GM23338 (cell line): ENCODE measurements at regions not wholly inside any gene's neighbourhood (a gene's known extent, or its start where the extent isn't known, plus 50 kb on each side); places are given as distances from the start of the nearest gene placed in this dataset.

Experiments used
- ATAC-seq: fragments of 200-7000 bp; cut with Tn5 transposase; 3 replicates; pipeline ENCODE4 v1.9.1; 2020
- DNase-seq: peaks from one replicate; pipeline ENCODE4 v3.0.0-alpha.2; 2015; ENCODE audit warnings: low spot score
- H2AFZ ChIP-seq: fragments of 200-600 bp; sonication (generic); 2 replicates; pipeline ENCODE4 v1.8.0; 2016; ENCODE audit warnings: antibody characterized with exemption, mild to moderate bottlenecking, moderate library complexity
- H3F3A ChIP-seq: fragments of 200-600 bp; sonication (generic); replicated peaks from 2 replicates; pipeline ENCODE4 v1.8.0; 2017; ENCODE audit warnings: antibody characterized with exemption, mixed run types, low read depth
- H3K27ac ChIP-seq: fragments of 200-600 bp; sonication (generic); 2 replicates; pipeline ENCODE4 v1.6.1; 2016; ENCODE audit warnings: low read depth
- H3K27me3 ChIP-seq: fragments of 200-600 bp; sonication (generic); 2 replicates; pipeline ENCODE4 v1.8.0; 2016; ENCODE audit warnings: mild to moderate bottlenecking, mixed run types, moderate library complexity; ENCODE audit not compliant: insufficient read depth
- H3K36me3 ChIP-seq: fragments of 200-600 bp; sonication (generic); 2 replicates; pipeline ENCODE4 v1.8.0; 2016; ENCODE audit warnings: mild to moderate bottlenecking; ENCODE audit not compliant: insufficient read depth
- H3K4me1 ChIP-seq: fragments of 200-600 bp; sonication (generic); 2 replicates; pipeline ENCODE4 v1.8.0; 2016; ENCODE audit warnings: mild to moderate bottlenecking, moderate library complexity; ENCODE audit not compliant: insufficient read depth
- H3K4me2 ChIP-seq: fragments of 200-600 bp; sonication (generic); 2 replicates; pipeline ENCODE4 v1.7.1; 2017; ENCODE audit warnings: mixed run types
- H3K4me3 ChIP-seq: fragments of 200-600 bp; sonication (generic); 2 replicates; pipeline ENCODE4 v1.6.1; 2016; ENCODE audit warnings: mixed run types
- H3K79me2 ChIP-seq: fragments of 200-600 bp; sonication (generic); replicated peaks from 2 replicates; pipeline ENCODE4 v1.8.0; 2017; ENCODE audit warnings: mild to moderate bottlenecking; ENCODE audit not compliant: insufficient read depth
- H3K9me2 ChIP-seq: fragments of 200-600 bp; sonication (generic); 2 replicates; pipeline ENCODE4 v1.8.0; 2017; ENCODE audit not compliant: insufficient read depth
- H4K20me1 ChIP-seq: fragments of 200-600 bp; sonication (generic); replicated peaks from 2 replicates; pipeline ENCODE4 v1.8.0; 2017; ENCODE audit warnings: mild to moderate bottlenecking; ENCODE audit not compliant: insufficient read depth
- H3K27ac Mint-ChIP-seq: 2 replicates; pipeline ENCODE4 v1.8.0; 2020; ENCODE audit warnings: inconsistent platforms, mild to moderate bottlenecking, moderate library complexity, mixed read lengths
- H3K27me3 Mint-ChIP-seq: 3 replicates; pipeline ENCODE4 v1.8.0; 2022; ENCODE audit warnings: low read depth, mild to moderate bottlenecking, moderate library complexity, mixed read lengths, inconsistent platforms; ENCODE audit not compliant: insufficient read depth, poor library complexity
- H3K36me3 Mint-ChIP-seq: 3 replicates; pipeline ENCODE4 v1.8.0; 2021; ENCODE audit warnings: low read depth, mild to moderate bottlenecking, inconsistent platforms, moderate library complexity, mixed read lengths
- H3K4me1 Mint-ChIP-seq: 3 replicates; pipeline ENCODE4 v1.8.0; 2020; ENCODE audit warnings: mild to moderate bottlenecking, inconsistent platforms, mixed read lengths
- H3K4me3 Mint-ChIP-seq: 3 replicates; pipeline ENCODE4 v1.8.0; 2021; ENCODE audit warnings: moderate library complexity, mild to moderate bottlenecking, inconsistent platforms, mixed read lengths
- H3K9me3 Mint-ChIP-seq: 3 replicates; pipeline ENCODE4 v1.8.0; 2020; ENCODE audit warnings: moderate library complexity, mild to moderate bottlenecking, inconsistent platforms, mixed read lengths
- CREB1 ChIP-seq: fragments of 250-450 bp; sonication (Bioruptor Pico); IDR thresholded peaks from 2 replicates; pipeline ENCODE4 v1.5.0; 2020; ENCODE audit warnings: low read depth, mild to moderate bottlenecking, moderate library complexity
- CTCF ChIP-seq, 2 experiments: fragments of 200-600 bp in 1 of 2; sonication (generic) in 1 of 2; conservative IDR thresholded peaks; 2 replicates each; pipeline versions ENCODE4 v1.5.1 to v1.6.1; 2016 to 2017; ENCODE audit warnings: antibody characterized with exemption in 2 of 2, low read depth in 2 of 2, mild to moderate bottlenecking in 2 of 2, moderate library complexity in 1 of 2
- ETS1 ChIP-seq: IDR thresholded peaks from 2 replicates; pipeline ENCODE4 v1.6.1; 2016; ENCODE audit warnings: antibody characterized with exemption
- EZH2 ChIP-seq: fragments of 200-600 bp; sonication (generic); IDR thresholded peaks from one replicate; pipeline ENCODE4 v1.8.0; 2017; ENCODE audit warnings: antibody characterized with exemption, mild to moderate bottlenecking, low read depth; ENCODE audit not compliant: unreplicated experiment
- EZH2phosphoT487 ChIP-seq: fragments of 200-600 bp; sonication (generic); IDR thresholded peaks from one replicate; pipeline ENCODE4 v1.8.1; 2018; ENCODE audit warnings: antibody characterized with exemption; ENCODE audit not compliant: unreplicated experiment
- JUNB ChIP-seq: IDR thresholded peaks from one replicate; pipeline ENCODE4 v1.6.1; 2016; ENCODE audit warnings: antibody characterized with exemption; ENCODE audit not compliant: unreplicated experiment
- NANOG ChIP-seq: IDR thresholded peaks from 2 replicates; pipeline ENCODE4 v1.6.1; 2016; ENCODE audit warnings: antibody characterized with exemption, borderline replicate concordance
- POLR2AphosphoS5 ChIP-seq: IDR thresholded peaks from 2 replicates; pipeline ENCODE4 v1.6.1; 2016; ENCODE audit warnings: antibody characterized with exemption, low read depth
- REST ChIP-seq: IDR thresholded peaks from one replicate; pipeline ENCODE4 v1.6.1; 2018; ENCODE audit warnings: antibody characterized with exemption; ENCODE audit not compliant: unreplicated experiment
- STAT1 ChIP-seq: IDR thresholded peaks from one replicate; pipeline ENCODE4 v1.6.1; 2016; ENCODE audit warnings: antibody characterized with exemption; ENCODE audit not compliant: unreplicated experiment
- ZNF114 ChIP-seq: fragments of 250-450 bp; sonication (Bioruptor Pico); IDR thresholded peaks from 2 replicates; pipeline ENCODE4 v1.5.0; 2020; ENCODE audit warnings: mild to moderate bottlenecking, moderate library complexity
- ZNF331 ChIP-seq: fragments of 250-450 bp; sonication (Bioruptor Pico); IDR thresholded peaks from 2 replicates; pipeline ENCODE4 v1.5.0; 2020; ENCODE audit warnings: low read depth, mild to moderate bottlenecking, moderate library complexity
- ZNF462 ChIP-seq: fragments of 250-450 bp; sonication (Bioruptor Pico); IDR thresholded peaks from 2 replicates; pipeline ENCODE4 v1.5.0; 2020; ENCODE audit warnings: mild to moderate bottlenecking, moderate library complexity

GRCh38 chr3:69448877-69449276 is 63.0 kb upstream of the FRMD4B start:
- Mint-ChIP-seq H3K9me3 (peaks cover 4% of the 10 kb centered on the region; the same call in 1 of the 3 replicates), H3K4me3 (no peak overlapping the region), H3K4me1 (peaks cover 6% of the 10 kb centered on the region), H3K36me3 (peaks cover under 1% of the 10 kb centered on the region; the same call in 1 of the 3 replicates), H3K27me3 (peaks cover 2% of the 10 kb centered on the region), H3K27ac (no peak overlapping the region)
- ATAC-seq (no peak), DNase-seq (no peak)
- H3K4me3 ChIP-seq, result no peak overlapping the region
- H3K4me2 ChIP-seq, result no peak overlapping the region
- no peaks in the 10 kb centered on the region for H3K9me2 ChIP-seq
- H3K79me2 ChIP-seq, result no peaks in the 10 kb centered on the region
- H2AFZ ChIP-seq, result no peak overlapping the region
- no peaks in the 10 kb centered on the region for H3K27me3 ChIP-seq
- H4K20me1 ChIP-seq, result no peaks in the 10 kb centered on the region
- no peaks in the 10 kb centered on the region for H3F3A ChIP-seq
- H3K4me1 ChIP-seq, result peaks cover 8% of the 10 kb centered on the region; the same call in 1 of the 2 replicates
- TF ChIP-seq REST (no peak), ZNF462 (no peak), STAT1 (no peak), EZH2 (no peak), ZNF114 (no peak), POLR2AphosphoS5 (no peak), JUNB (no peak), ZNF331 (CRISPR knock-in tag) (no peak), NANOG (no peak), ETS1 (no peak), EZH2phosphoT487 (no peak), CTCF (conservative IDR thresholded peaks at IDR 0.05; ENCODE audit: low read depth in 2 of 2) (no peak), CREB1 (CRISPR knock-in tag) (no peak)
- H3K27ac ChIP-seq, result no peak overlapping the region
- no peaks in the 10 kb centered on the region for H3K36me3 ChIP-seq
